Activated naive CD4-positive, alpha-beta T cell treated with Interleukin-2 at 50 U/mL for 16 hours (primary cell): ENCODE measurements at regions not wholly inside any gene's neighbourhood (a gene's known extent, or its start where the extent isn't known, plus 50 kb on each side); places are given as distances from the start of the nearest gene placed in this dataset.
A peak's percentile ranks its signal among the peaks of the same experiment; 100 is the strongest.

Source experiments
- DNase-seq: peaks from one replicate; pipeline ENCODE4 v3.0.0-alpha.2; 2020

DNA sequence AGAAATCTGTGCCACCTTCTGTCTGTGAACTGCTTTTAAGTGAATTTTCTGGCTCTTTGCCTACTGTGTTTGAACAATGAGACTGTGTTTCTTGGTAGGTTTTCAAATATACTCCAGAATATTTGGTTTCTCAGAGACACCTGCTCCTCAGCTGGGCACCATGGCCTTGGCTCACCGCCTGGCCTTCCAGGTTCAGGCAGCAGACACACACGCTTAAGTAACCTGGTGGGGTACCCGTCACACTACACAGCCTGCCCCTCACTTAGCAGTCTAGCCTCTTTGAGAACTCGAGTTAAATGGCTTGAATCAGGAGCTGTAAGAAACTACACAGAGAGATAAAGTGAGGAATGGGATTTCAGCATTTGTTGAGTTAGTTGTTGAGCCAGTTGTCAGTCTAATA is 530.5 kb downstream of the MTRR start:
- no peak for DNase-seq

DNA sequence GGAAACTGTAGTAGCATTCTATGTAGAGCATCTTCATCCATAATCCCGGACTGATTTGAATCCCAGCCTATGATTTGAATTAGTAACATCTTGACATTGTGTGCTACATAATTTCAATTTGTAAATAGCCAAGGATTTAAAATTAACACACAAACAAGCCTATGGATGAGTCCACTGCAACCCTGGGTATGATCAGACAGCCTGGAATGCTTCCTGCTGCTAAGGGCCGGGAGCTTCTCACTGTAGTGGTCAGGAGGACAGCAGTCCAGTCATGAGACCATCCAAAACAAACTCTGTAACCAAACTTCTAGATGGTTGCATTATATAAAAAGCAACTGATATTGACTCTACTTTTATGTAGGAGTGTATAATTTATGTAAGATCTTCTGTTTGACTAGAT is 539.3 kb downstream of the MTRR start:
- DNase-seq = no peak

DNA sequence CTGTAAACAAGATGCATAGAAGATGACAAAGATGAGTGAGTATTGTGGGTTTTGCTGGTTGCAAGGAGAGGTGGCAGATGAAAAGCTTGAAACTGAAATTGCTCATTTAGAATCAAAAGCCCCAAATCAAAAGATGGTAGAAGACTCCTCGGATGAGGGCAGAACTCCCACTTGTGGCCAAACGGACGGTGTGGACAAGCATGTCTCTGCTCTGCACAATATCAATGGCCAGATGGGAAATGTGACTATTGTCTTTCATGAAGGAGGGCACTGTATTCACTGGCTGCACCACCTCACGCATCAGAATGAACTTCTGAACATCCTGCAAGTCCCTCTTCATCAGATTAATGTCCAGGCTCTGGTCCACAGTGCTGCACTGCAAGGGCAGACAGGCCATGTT is 541.7 kb downstream of the MTRR start:
- no peak for DNase-seq

DNA sequence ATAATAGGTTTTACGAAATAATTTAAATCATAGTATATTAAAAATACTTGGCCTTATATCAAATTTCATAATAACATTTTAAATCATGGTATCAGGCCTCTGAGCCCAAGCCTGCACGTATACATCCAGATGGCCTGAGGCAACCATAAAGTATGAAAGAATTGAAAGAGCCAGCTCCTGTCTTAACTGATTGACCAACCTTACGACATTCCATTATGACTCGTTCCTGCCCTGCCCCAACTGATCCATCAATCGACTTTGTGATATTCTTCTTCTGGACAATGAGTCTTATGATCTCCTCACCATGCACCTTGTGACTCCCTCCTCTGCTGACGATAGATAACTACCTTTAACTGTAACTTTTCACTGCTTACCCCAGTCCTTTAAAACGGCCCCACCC is 545.0 kb downstream of the MTRR start:
- no peak for DNase-seq

DNA sequence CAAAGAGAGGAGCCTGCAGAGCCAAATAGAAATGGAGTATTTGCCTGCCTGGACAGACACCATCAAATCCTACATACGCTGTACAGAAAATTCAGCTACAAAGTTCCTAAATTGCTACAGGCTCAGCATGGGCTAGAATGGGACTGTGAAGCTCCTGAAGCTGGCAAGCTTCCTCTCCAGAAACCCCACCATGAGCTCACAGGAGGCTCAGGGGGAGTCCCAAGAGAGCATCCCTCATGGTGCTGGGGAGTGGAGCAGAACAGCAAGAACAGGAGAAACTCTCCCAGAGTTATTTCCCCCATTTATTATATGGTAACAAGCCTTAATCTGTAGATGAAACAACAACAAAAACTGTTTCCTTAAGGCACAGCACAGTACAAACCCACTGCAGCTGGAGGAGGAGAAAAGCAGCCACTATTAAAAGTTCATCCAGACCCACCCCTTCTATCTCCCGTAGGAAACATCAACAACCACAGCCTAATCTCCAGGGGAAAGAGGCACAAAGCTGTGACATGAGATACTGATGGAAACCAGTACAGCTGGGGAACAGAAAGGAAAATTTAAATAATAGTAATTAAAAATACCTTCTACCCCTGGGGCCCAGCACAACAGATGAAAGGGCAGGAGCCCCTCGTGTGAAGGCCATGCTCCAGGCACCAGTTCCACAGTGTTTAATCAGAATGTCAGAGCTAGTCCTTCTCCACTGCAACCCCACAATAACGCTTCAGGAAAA is 548.5 kb downstream of the MTRR start:
- no peak for DNase-seq

DNA sequence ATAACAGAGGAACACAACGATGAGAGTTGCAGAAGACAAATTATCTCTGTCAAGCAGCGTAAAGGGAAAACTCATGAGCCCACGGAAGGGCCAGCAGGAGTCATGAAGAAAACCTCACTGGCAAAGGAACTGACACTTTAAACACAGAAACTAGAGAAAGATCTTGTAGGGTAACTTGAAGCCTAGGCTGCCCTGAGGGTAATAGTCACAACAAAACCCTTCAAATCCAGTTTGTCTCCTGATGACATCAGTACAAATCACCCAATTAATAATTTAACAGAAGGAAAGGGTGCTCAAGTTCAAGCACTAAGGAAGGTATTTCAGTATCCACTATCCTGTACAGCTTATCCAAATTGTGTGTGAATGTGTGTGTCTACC is 549.1 kb downstream of the MTRR start:
- DNase-seq = no peak

DNA sequence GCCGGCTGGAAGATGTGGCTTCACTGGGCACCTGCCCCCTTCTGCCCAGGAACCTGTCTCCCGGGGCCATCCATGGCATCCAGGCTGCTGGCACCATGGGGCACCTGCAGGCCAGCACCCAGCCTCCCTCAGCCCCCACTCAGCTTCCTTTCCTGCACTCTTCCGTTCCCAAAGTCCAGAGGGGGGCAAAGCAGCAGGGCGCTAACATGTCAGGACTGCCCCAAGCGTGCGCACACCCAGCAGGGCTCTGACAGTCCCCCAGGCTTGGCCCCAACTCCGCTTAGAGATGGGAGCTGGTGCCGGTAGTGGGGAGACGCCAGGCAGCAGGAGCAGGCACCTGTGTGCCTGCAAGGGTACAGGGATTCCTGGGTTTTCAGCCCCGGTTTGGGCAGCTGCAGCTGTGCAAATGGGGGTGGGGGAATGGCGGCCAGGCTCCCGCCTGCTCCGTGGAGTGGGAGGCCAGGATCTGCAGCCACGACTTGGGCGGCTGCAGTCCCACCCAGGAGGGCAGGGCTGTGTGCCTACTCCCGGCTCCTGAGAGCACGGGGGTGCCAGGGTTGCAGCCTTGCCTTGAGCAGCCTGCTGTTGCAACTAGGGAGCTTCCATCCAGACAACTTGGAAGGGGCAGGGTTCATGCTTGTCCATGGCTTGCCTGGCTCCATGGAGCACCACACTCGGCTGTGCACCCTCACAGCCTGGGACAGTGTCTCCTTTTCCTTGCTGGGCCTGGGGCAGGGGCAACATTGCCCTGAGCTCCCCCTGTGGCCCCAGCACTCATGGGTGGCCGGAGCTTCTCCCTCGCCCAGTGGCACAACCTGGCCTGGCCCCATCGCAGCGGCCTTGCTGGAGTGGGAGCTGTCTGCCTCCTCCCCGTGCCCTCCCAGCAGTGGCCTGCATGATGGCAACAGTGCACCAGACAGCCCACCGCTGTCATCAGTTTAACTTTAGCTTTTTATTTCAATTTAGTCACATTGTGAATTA is 561.1 kb downstream of the MTRR start:
- DNase-seq = no peak

DNA sequence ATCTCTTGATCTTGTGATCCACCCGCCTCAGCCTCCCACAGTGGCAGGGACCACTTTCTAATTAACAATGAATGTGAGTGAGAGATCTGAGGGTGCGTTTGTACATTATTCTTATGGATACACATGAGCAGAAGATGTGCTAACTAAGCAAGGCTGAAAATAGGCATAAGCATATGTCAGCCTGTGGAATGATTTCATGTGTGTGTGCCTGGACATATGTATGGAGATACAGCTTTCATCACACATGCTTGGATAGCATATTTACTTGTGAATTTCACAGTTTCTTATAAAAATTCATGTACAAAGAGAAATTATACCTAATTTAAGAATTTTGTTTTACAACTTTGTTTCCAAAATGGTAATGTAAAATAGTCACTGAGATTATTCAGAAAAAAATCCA is 565.6 kb downstream of the MTRR start:
- DNase-seq = no peak

DNA sequence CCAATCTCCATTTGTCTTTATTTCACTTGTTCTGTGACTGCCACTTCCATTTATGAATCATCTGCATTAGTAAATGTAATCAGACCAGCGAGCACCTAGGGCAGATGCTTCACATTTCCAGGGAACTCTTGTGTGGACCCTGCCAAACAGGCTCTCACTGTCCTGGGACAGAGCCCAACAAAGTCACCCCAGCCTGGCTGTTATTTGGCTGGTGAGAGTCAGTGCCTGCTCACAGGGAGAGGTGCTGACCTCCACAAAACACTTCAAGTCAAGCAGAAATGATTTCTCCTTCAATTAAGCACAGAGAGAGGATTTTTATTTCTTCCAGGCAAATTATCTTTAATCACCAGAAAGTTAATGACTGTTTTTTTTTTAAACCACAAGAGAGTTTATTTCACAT is 568.0 kb downstream of the MTRR start:
- DNase-seq = no peak

DNA sequence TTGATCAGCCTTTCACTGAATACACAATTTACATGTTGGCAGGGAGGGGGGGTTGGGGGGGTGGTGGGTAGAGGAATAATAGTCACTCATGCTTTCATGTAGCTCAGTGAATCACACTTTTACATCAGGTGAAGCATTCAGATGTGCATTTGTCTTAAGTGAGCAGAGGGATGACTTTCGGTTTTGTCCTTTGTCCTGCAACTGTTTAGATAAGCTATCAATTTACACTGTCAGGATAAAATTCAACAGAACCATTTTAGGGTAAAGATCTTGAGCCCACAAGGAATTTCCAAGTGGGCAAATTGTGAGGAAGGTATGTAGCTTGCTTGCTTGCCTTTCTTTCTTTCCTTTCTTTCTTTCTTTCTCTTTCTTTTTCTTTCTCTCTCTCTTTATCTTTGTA is 576.2 kb downstream of the MTRR start:
- no peak for DNase-seq

DNA sequence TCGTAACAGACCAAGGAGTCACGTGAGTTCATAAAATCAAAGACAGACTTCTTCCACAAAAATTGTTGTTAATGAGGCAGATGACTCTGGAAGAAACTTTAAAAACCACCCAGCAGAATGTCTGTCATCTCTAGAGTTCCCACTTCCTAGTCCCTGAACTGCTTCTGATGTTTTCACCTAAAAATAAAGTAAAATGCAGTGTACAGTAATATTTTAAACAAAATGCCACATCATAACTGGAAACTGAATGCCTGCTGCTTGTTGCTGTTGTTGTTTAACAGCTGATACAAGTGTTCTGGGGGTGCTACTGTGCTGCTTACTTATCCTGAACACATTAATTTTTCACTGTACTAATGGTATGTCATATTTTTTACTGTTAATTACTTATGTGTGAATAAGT is 577.2 kb downstream of the MTRR start:
- DNase-seq = no peak

DNA sequence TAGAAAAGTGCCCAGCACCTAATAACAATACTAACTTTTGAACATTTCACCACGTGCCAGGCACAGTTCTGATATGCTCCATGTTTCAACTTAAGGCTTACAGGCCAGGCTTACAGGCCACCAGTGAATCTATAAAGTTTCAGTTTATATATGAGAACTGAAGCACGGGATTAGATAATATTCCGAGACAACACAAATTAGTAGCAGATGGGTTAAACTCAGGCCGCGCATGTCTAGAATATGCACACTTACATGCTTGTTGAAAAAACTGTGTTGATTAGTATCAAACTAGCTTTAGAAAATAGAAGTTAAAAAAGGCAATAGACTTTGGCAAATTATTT is 587.9 kb downstream of the MTRR start:
- DNase-seq = no peak

DNA sequence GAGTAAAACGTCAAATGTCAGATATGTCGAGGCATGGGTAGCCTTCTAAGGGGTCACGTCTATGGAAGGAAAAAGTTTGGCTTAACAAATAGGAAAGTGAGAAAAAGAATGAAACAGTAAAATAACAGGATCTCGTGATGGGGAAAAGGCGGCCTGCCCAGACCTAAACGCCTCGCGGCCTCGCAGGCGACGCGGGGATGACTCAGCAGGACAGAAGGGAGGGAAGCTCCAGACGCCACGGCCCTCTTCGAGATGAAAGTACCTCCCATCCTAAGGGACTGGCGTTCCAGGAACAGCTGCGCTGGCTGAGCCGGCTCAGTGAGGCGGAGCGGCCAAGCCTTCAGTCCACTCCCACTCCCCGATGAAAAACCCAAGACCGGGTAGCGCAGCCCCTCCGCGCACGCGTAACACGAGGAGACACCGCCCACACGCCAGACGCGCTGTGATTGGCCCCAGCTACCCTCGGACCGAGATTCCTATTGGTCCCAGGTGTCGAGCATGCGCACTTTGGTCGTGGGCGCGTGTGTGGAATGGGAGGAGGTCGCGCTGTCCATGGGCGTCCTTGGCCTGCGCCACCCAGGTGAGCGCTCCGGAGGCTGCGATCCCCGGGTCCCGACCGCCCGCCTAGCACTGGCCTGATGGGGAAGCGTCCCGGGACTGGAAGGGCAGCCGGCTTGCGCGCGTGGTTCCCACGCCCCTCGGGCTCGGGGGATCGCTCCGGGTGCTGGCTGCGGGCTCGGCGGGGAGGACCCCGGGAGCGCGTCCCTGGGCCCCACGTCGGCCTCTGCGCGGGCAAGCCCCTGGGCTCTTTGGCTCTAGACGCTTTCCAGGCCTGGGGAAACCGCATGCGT is 588.5 kb downstream of the MTRR start:
- DNase-seq = peak; percentile 86

DNA sequence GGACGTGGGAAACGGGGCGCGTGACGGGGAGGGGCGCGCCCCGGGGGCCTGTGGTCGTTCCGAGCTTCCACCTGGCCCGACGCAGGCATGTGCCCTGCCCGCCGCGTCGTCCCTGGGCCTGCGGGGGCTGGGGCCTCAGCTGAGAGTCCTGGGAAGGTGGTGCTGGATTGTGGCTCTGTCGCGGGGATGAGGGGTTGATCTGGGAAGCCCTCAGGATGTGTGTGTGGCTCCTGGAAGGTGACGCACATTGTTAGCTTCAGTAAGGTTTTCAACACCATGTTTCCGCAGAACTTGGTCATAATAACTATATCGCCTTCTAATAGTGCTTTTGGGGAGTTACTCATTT is 589.1 kb downstream of the MTRR start:
- DNase-seq = no peak

DNA sequence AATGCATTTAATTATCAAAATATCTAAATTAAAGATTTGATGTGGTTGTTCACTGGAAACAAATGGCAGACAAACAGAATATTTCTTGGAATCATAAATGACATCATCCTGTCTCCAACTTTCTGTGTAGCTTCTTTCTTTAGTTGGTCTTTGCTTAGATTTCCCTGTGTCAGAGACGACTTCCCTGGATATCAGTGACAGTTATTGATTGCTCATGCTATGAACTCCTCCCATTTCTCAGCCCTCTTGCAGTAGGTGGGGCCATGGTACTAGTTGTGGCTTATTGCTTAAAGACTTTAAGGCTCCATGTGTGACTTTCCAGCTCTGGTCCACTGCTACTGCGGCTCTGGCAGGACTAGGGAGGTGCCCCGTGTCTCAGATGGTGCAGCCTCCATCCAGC is 592.6 kb downstream of the MTRR start:
- no peak for DNase-seq

DNA sequence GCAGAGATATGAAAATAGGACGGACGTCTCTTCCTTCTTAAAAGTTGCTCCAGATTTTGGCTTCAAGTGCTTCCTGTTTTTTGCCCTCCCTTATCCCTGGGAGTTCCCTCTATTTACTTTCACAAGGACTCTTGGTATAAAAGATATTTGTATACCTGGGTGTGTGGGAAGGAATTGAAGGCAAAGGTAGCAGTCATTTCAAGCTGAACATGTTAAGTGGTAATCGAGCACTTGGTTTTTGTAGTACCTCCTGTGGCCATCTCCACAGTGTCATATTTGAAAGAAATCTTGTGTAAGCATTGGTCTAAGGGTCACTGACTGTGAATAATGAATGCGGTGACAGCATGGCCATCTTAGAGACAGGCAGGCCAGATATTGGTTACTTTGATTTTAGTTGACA is 593.6 kb downstream of the MTRR start:
- DNase-seq = no peak

DNA sequence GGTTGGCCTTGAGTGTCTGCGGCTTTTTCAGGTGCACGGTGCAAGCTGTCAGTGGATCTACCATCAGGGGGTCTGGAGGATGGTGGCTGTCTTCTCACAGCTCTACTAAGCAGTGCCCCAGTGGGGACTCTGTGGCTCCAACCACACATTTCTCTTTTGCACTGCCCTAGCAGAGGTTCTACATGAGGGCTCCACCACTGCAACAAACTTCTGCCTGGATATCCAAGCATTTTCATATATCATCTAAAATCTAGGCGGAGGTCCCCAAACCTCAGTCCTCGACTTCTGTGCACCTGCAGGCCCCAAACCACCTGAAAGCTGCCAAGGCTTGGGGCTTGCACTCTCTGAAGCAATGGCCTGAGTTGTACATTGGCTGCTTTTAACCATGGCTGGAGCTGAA is 601.5 kb downstream of the MTRR start:
- DNase-seq = no peak

DNA sequence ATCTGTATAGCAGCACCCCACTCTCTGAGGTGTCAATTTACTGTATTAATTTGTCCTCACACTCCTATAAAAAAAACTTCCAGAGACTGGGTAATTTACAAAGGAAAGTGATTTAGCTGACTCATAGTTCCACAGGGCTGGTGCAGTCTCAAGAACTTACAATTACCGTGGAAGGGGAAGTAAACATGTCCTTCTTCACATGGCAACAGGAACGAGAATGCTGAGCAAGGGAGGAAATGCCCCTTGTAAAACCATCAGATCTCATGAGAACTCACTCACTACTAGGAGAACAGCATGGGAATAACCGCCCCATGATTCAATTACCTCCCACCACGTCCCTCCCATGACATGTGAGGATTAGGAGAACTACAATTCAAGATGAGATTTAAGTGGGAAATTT is 602.6 kb downstream of the MTRR start:
- DNase-seq = no peak

DNA sequence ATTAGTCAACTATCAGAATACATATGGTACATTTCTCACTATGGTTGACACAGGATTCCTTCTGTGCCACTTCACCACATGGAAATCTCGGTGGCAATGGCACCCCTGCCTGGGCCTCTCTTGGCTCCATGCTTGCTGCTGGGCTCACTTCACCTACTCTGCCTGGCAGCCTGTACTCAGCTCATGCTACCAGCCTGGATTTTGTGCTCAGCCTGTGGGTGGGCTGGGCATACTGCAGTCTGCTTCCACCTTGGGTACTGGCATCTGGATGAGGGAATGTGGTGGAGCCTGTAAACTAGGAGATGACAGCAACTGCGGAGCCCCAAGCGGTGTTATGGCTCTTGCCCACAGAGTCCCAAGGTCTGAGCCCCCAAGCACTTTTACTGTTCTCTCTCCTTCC is 604.1 kb downstream of the MTRR start:
- no peak for DNase-seq

DNA sequence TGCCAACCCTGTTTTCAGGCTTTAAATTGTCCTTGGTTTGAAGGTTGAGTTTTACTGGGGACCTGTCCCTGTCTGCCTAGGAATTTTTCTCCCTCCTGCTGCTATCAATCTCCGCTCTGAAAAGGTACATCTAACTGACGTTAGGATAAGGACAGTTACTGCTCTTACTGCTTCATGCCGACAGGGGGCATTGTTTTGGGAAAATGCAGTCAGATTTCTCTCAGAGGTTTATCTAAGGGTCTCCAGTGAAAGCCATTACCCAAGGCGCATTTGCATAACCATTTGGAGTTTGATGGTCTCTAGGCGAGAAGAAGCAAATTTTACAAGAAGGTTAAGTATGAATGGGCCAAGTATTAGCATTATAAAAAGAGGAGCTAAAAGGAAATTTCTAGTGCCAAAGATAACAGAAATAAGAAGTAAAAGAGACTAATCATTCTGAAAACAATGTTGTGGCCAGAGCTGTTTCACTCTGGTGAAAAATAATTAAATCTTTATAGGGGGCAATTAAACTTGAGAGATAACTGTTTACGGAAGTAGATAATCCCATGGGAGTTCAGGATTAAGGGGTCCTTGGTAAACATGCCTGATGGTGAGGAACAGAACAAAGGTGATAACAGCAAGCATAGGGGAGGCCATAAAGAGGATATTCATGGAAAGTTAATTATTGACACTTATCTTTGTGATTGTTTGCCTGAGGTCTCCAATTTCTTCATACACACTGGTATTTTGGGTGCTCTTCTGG is 605.0 kb downstream of the MTRR start:
- no peak for DNase-seq

DNA sequence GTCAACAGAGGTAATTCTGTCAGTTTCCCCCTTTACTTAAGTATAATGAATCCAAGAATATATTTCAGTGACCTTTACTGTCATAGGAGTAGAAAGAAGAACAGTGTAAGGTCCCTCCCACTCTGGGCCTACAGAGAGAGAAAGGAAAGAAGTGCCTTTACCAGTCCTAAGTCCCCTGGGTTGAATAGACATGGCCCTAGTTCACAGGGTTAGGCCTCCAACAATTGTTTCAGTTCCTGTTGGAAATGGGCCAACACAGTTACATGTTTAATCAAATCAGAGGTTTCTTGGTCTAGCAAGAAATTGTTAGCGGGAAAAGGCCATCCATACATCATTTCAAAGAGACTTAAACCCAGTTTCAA is 605.6 kb downstream of the MTRR start:
- no peak for DNase-seq

DNA sequence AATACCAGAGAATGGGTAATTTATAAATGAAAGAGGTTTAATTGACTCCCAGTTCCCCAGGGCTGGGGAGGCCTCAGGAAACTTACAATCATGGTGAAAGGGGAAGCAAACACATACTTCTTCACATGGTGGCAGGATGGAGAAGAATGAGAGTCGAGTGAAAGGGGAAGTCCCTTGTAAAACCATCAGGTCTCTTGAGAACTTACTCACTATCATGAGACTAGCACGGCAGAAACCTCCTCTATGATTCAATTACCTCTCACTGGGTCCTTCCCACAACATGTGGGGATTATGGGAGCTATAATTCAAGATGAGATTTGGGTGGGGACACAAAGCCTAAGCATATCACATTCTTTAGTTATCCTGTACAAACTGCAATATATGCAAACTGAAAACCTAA is 609.4 kb downstream of the MTRR start:
- no peak for DNase-seq

DNA sequence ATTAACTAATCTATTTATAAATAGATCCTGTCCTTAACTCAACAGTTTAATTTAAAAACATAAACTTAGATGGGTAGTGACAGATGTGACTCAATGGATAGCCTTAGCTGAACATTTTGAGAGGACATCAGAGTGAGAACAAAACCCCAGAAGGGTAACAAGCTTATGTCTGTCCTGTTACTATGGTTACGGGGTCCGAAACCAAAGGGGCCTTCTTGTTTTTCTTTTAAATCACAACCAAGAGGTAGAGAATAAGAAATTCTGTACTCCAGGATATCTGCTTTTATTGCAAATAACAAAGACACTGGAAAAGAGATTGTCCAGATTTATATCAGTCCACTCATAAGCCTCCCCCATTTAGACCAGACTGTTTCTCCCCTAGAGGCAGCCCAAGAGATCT is 612.1 kb downstream of the MTRR start:
- DNase-seq = no peak
